GM19397 (cell line): ENCODE measurements at regions not wholly inside any gene's neighbourhood (a gene's known extent, or its start where the extent isn't known, plus 50 kb on each side); places are given as distances from the start of the nearest gene placed in this dataset.
"Not testable (repeated sequence)": the region's sequence is repeated elsewhere in the genome, so short reads cannot be mapped to it uniquely, and the experiment has no call there.

Experiments used
- ATAC-seq: cut with Tn5 transposase; IDR thresholded peaks from one replicate; pipeline ENCODE4 v1.9.1; 2021; ENCODE audit warnings: mild to moderate bottlenecking, moderate library complexity; ENCODE audit not compliant: unreplicated experiment

- not testable (repeated sequence) for ATAC-seq
Measured at GRCh38 chr2:195228547-195228946, 428.5 kb upstream of the SLC39A10 start.

DNA sequence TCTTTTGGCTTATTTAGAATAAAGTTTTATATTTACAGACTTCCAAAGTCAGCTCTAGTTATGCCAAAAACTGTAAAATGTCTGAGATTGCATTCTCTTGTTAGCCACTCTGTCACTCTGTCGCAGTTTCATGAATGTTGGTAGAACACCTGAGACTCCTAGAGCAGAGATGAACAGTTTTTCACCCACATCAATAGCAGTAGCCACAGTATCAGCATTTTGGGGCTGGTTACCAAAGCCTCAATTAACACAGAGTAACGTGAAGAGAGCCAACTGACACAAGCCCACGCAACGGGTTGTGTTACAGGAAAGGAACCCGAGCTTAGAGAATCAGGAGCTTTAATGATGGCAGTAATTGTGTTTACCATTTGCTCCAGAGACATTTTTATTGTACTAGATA, 443.0 kb upstream of the SLC39A10 start:
- ATAC-seq: no peak

DNA sequence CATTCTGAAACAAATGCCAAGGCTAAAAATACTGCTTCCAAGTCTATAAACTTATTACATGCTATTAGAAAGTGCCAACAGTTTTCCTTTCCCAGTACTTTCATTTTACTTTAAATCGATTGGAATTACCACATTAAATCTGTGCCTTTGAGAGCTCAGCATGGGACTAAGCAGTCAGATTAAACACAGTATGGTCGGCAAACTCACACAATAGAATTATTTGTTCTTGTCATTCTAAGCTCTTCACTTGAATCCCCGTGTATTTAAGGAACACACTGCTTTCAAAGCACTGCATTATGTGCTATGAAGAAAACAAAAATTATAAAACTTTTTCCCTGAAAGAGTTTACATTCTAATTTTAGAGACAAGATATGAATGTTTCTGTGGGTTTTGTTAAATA, 444.4 kb upstream of the SLC39A10 start:
- ATAC-seq: no peak

- no peak for ATAC-seq
Measured at GRCh38 chr2:195202163-195202845, 454.7 kb upstream of the SLC39A10 start.

- no peak for ATAC-seq
Measured at GRCh38 chr2:195199864-195200263, 457.2 kb upstream of the SLC39A10 start.

- ATAC-seq: no peak
Measured at GRCh38 chr2:195181059-195181705, 475.8 kb upstream of the SLC39A10 start.

DNA sequence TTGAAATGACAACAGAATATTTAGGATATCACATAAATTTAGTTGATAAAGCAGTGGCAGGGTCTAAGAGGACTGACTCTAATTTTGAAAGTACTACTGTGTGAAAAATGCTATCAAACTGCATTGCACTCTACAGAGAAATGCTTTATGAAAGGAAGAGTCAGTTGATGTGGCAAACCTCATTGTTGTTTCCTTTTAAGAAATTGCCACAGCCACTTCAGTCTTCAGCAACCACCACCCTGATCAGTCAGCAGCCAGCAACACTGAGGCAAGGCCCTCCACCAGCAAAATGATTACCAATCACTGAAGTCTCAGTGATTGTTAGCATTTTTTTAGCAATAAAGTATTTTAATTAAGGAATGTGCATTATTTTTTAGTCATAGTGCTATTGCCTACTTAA, 488.7 kb upstream of the SLC39A10 start:
- ATAC-seq: no peak

- no peak for ATAC-seq
Measured at GRCh38 chr2:195164930-195165329, 492.1 kb upstream of the SLC39A10 start.

DNA sequence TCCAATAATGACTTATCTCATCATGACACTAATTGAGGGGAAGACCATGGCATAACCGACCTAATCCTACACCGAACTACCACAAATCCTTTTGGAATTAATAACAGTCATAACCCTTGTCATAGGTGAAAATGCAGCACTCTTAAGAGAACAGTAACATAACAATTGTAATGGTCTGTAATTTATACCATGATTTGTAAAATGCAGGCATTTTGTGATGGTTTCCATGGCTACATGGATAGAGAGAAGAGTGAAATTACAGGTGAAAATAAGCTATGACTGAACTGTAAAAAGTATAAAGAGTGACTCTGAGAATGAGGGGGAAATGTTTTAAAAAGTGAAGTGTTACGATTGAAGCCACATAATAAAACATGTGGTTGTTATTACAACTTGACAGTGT, 494.1 kb upstream of the SLC39A10 start:
- ATAC-seq: no peak

DNA sequence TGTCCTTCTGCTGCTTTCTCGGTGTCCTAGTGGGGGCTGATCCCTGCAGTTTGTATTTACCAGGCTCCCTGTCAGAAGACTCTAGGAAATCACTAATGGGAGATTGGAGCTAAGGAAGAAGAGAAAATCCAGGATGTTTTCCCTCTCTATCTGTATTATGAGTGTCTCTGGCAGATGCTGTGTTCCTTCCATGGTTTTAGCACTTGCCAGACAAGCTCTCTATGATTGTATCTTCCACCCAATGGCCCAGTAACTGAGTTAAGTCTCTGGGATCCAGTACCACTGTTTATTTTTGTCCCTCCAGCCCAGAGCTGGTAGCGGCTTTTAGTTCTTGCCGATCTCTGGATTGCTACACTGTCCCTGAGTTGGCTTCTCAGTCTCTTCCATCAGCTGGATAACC, 494.8 kb upstream of the SLC39A10 start:
- ATAC-seq: no peak

GRCh38 chr2:195160963-195161362, 496.1 kb upstream of the SLC39A10 start:
- ATAC-seq: no peak

DNA sequence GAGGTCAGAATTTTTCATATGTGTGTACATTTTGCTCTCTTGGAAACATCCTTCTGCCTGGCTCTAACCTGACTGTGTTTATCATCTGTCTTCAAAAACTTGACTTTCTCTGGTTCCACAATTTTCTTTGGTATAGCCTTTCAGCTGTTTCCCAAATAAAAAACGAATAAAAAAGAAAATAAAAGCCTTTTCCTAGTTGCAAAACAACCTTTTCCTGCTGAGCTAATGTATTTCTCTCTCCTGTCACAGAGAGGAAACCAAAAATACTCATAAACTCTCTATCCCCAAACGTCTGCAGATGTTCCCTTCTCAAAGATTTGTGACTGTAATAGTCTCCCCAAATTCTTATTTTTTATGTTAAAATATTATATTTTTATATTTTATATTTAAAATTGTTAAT, 505.3 kb upstream of the SLC39A10 start:
- no peak for ATAC-seq

- no peak for ATAC-seq
Measured at GRCh38 chr2:195150819-195151218, 506.2 kb upstream of the SLC39A10 start.

DNA sequence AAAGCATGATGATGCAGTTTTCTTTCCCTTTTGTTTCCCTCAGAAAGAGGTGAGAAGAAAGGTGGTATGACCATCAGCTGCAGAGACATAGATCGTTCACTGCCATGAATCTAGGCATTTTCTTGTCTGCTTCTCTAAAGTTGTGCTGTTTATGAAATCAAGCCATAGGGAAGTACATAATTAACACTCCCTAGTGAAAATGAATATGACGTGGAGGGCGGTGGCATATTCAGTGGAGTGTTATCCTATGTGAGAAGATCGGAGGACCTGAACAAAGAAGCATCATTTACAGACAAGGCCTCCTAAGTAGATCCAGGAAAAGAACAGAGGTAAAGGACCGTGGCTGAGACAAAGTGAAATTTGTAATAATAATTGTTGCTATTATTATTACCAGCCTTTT, 509.0 kb upstream of the SLC39A10 start:
- no peak for ATAC-seq

DNA sequence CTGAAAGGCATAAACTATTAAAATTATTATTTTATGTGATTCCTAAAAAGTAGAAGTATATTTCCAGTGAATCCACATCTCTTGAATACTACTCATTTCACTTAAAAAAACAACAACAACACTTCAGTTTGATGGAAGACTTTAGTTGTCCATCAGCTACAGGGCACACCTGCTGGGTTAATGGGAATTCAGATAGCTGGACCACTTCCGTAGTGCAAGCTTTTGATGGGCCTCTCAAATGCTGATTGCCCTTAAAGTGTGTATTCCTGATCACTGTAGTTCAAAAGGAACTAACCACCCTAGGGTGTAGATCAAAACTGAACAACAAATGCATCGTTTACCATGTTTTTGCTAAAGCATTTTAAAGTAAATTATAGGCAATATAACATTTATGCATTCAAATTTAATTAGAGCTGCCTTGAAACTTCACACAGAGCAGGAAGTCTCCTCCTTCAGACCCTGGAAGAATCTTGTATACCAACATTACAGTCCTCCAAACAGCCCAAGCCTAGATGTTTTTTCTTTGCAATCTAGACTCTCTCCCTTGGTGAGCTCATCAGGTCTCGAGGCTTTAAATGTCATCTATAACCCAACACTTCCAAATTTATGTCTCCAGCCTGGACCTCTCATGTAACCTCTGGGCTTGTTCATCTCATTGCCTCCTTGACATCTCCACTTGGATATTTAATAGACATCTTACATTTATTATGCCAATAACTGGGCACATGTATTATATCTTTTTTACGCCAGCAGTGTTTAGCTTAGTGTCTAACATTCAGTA, 510.1 kb upstream of the SLC39A10 start:
- ATAC-seq: no peak

GRCh38 chr2:195138435-195138834, 518.6 kb upstream of the SLC39A10 start:
- ATAC-seq: no peak

- not testable (repeated sequence) for ATAC-seq
Measured at GRCh38 chr2:195125889-195126288, 531.1 kb upstream of the SLC39A10 start.

- ATAC-seq: no peak
Measured at GRCh38 chr2:195124391-195125079, 532.5 kb upstream of the SLC39A10 start.

DNA sequence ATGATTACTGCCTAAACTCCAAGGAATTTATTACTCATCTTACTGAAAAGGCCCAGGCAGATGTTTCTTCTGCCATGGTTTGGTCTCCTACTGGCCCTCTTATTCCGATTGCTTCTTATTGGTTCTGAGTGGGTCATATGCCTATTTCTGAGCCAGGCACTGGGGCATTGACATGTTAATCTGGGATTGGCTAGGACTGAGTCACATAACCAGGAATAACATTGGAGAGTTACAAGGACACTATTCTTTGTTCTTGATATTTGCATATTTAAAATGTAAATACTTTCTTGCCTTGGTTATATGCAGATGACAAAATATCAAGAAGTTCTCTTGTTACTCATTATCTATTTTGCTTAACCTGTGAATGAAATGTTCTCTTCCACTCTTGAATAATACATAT, 534.4 kb upstream of the SLC39A10 start:
- no peak for ATAC-seq

DNA sequence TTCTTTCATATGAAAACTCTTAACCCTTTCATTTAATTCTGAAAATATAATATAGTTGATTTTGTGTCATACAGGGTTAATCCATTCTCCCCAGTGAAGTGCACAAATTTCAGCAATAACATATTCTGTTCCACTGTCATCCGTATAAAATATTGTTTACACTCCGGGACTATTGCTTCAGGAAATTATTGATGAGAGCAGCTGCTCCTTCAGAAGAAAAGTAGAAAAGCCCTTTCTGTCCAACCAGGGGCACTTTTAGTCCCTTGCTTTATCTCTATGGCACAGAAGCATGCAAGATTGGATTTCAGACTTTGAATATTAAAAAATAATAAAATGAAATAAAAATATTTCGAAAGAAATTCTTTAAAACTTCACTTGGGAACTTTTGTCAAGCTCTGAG, 535.7 kb upstream of the SLC39A10 start:
- no peak for ATAC-seq

GRCh38 chr2:195119231-195119630, 537.8 kb upstream of the SLC39A10 start:
- no peak for ATAC-seq
